Fibroblast of the aortic adventitia (primary cell): ENCODE measurements at regions not wholly inside any gene's neighbourhood (a gene's known extent, or its start where the extent isn't known, plus 50 kb on each side); places are given as distances from the start of the nearest gene placed in this dataset.
"Not testable (repeated sequence)": the region's sequence is repeated elsewhere in the genome, so short reads cannot be mapped to it uniquely, and the experiment has no call there.

Source experiments
- DNase-seq: peaks from one replicate; pipeline ENCODE4 v3.0.0-alpha.2; 2010; ENCODE audit warnings: low read depth
- H3K4me3 ChIP-seq: 2 replicates; pipeline ENCODE4 v1.5.1; 2011; ENCODE audit warnings: low read depth, mild to moderate bottlenecking, control low read depth, low read length, moderate library complexity
- TF ChIP-seq, protein P1 (sequence below): IDR thresholded peaks from 2 replicates; pipeline ENCODE4 v1.5.1; 2011; ENCODE audit warnings: mild to moderate bottlenecking, low read length, control low read depth, inconsistent platforms; ENCODE audit not compliant: insufficient read depth

DNA sequence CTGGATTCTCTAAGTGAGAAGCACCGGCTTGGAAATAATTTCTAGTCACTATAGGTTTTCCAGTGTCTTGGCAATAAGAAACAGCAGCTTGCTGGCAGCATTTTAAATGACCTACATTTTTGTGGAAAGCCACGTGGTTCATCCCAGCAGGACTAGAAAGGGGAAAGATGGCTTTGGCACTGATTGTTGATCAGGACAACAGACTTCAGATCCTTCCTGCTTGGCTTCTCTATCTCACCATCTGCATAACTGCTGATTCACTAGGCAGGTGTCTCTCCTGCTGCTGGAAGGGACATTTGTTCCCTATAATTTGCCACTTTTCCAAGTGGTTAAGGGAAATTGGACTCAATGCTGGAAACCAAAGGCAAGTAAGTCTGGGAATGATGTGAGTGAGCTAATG lies 131.0 kb downstream of the TTC8 start:
- DNase-seq: no peak
- H3K4me3 ChIP-seq: no peak overlapping the region
- TF ChIP-seq, protein P1, sequence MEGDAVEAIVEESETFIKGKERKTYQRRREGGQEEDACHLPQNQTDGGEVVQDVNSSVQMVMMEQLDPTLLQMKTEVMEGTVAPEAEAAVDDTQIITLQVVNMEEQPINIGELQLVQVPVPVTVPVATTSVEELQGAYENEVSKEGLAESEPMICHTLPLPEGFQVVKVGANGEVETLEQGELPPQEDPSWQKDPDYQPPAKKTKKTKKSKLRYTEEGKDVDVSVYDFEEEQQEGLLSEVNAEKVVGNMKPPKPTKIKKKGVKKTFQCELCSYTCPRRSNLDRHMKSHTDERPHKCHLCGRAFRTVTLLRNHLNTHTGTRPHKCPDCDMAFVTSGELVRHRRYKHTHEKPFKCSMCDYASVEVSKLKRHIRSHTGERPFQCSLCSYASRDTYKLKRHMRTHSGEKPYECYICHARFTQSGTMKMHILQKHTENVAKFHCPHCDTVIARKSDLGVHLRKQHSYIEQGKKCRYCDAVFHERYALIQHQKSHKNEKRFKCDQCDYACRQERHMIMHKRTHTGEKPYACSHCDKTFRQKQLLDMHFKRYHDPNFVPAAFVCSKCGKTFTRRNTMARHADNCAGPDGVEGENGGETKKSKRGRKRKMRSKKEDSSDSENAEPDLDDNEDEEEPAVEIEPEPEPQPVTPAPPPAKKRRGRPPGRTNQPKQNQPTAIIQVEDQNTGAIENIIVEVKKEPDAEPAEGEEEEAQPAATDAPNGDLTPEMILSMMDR: no peak

DNA sequence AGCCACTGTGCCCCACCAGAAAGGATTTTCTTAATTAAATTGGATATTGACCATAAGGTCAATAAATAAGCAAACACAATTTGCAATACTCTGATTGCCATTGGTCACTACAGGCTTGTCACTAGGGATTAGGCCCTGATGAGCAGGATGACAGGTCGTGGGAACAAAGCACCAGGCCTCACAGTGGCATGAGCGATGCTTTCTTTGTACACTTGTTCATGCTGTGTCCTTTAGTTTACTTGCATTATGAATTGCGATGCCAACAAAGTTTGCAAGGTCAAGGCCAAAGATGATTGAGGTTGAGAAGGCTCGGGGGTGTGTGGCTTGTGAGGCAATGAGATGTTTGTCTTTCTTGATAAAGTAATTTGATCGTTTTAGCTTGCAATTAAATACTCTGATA lies 136.0 kb downstream of the TTC8 start:
- no peak overlapping the region for H3K4me3 ChIP-seq
- no peak for DNase-seq
- TF ChIP-seq, protein P1: no peak

DNA sequence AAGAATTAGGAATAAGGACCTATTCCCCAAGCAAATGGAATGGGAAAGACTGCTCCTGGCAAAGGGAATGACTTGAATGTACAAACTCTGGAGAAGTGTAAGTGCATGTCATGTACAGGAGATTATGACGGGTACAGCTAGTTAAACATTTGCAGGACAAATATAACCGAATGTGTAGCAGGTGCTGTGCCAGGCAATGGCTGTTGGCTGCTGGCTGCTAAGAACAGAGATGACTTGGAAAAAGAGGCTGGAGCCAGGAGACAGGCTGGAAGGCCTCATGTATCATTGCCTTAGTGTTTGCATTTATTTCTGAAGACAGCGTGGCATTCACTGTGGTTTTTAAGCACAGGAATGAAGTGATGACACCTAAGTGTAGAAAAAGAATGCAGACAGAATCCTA lies 136.8 kb downstream of the TTC8 start:
- DNase-seq: no peak
- H3K4me3 ChIP-seq: no peak overlapping the region
- TF ChIP-seq, protein P1: no peak

DNA sequence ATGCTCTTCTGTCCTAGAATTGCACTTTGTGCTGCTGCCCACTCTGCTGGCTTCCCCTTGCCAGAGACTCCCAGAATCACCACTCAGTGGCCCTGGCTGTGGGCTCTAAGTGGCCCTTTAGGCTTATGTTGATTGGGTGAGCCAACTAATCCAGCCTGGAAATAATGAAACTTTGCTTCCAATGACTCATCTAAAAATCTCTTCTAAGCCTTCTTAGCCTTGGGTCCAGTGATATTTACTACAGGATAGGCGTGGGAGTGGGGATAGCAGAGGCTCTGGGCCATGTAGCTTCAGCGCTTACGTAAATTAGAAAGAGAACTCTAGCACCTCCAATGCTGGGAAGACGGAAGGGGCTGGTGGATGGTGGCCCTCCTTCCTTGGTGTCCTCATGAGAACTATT lies 137.9 kb downstream of the TTC8 start:
- TF ChIP-seq, protein P1: no peak
- no peak for DNase-seq
- no peak overlapping the region for H3K4me3 ChIP-seq

DNA sequence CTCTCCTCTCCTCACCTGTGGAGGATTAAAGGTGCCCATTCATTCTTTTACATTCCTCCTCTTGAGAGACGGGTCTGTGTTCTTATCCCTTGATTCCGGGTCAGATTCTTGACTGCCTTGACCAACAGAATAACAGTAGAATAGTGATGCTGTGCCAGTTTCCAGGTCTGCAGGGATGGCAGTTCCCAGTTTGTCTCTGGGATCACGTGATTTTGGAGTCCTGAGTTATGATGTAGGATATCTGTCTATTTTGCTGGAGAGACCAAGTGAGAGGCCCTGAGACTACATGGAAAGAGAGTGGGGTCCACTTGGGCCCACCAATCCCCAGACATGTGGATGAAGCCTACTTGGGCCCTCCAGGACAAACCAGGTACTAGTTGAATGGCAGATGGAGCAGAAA lies 142.8 kb downstream of the TTC8 start:
- DNase-seq: no peak
- TF ChIP-seq, protein P1: no peak
- no peak overlapping the region for H3K4me3 ChIP-seq

DNA sequence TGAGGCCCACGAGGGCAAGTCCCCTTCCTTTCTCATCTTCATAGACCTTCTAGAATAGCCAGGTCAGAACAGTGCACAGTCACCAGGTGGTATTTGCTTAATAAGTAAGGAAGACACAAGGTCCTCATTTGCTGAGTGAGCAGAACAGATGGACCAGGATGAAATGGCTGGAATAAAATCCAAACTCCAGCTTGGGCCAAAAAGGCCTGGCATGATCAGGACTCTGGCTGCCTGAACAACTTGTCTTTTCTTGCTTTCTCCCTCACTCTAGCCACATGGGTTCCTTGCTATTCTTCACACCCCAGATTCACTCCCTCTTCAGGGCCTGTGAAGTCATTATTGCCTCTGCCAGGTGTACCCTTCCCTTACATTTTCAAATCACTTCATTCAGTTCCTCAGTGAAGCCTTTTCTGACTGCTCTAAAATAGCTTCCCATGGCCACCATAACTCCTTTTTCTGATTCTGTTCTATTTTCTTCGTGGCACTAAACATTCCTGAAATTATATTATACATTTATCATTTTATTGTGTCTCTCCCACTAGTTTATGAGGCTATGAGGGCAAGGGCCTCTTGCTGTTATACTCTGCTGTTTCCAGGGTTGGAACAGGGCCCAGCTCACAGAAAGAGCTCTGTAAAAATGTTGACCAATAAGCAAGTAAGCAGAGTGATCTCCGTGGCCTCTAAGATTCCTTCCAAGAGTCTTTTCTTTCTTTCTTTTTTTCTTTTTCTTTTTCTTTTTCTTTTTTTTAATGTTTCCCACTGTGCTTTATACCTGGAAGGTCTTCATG lies 150.8 kb downstream of the TTC8 start:
- DNase-seq: no peak
- TF ChIP-seq, protein P1: no peak
- no peak overlapping the region for H3K4me3 ChIP-seq

DNA sequence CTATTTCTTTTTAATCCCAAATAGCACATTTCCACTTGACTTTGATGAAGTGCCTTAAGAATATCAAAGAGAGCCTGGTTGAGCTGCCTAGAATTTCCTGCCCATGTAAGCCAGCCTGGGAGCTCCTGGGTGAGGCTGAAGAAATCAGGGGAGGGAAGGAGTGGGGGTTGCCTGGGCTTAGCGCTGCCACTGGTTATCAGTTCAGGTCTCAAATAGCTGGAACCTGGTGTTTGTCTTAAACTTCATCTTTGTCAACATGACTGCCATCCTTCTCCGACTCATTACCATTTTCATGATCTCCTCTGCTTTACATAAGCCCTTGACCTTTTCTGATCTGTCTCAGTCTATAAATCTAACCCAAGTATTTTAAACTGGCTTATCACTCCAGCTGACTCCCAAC lies 151.5 kb downstream of the TTC8 start:
- TF ChIP-seq, protein P1: no peak
- no peak overlapping the region for H3K4me3 ChIP-seq
- DNase-seq: no peak

DNA sequence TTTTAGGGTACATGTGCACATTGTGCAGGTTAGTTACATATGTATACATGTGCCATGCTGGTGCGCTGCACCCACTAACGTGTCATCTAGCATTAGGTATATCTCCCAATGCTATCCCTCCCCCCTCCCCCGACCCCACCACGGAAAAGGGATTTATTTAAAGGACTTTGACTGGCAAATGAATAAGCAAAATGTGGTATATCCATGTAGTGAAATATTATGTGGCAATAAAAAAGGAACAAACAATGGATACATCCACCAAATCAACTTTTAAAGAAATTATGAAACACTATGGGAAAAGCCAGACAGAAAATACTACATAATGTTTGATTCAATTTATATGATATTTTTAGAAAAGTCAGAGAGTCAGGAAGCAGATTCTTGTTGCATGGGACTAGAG lies 156.5 kb downstream of the TTC8 start:
- H3K4me3 ChIP-seq, DNase-seq: not testable (repeated sequence)
